HG03521 (cell line): ENCODE measurements at regions not wholly inside any gene's neighbourhood (a gene's known extent, or its start where the extent isn't known, plus 50 kb on each side); places are given as distances from the start of the nearest gene placed in this dataset.

Experiments used
- ATAC-seq: cut with Tn5 transposase; IDR thresholded peaks from one replicate; pipeline ENCODE4 v1.9.1; 2021; ENCODE audit warnings: mild to moderate bottlenecking, moderate library complexity; ENCODE audit not compliant: unreplicated experiment

DNA sequence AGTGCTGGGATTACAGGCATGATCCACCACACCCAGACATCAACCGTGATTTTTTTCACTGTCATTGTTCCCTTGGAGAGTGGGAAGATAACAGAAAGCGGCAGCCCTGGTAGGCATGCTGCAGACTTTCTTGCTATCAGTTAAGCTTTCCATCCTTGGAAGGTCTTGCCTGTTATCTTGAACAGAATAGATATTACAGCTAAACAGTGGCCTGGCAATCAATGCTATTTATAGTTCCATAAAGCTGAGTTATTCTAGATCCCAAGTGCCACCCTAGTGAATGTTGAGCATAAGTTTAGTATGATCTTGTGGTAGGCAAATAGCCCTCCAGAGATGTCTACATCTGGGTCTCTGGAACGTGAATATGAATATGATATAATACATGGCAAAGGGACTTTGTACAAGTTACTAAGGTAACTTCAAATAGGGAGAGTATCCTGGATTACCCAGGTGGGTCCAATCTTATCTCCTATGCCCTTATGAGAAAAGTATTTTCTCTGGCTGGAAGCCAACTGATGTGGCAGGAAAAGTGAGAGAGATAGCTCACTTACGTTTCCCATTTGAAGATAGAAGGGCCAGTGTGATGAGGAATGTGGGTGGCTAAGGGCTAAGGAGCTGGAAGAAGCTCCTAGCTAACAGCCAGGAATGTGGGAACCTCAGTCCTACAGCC is 609.1 kb upstream of the IGFBP3 start:
- no peak for ATAC-seq

DNA sequence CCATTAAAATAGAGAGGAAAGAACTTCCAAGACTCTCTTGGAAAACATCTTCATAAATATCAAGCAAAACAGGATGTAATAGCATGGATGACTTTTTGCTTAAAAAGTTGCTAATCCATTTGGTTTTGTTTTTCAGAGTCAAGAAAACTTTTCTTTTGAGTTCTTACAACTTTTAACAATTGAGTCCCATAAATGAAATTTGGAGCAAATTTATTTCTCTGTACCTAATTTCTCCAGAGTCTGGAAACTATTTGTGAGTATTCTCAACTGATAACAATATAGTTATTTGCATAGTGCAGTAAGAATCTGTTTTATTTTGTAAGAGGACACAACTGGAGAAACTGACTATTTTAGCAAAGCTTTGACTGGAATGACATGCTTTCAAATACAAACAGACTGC is 606.3 kb upstream of the IGFBP3 start:
- no peak for ATAC-seq

DNA sequence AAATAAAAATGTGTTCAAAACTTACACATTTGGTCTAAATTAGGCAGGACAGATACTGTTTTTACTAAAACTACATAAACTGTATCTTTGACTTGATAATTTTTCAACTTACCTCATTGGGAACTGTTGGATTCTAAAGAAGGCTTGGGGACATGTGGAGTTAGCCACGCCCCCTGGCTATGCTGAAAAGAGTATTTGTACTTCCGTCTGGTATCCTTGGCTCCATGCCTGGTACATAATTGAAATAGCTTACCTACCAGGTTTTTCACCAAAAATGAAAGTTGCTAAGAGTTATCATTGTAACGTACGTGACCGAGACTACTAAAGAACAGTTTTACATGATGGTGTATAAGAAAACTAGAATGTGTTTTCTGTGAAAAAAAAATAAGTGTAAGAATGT is 604.8 kb upstream of the IGFBP3 start:
- no peak for ATAC-seq

DNA sequence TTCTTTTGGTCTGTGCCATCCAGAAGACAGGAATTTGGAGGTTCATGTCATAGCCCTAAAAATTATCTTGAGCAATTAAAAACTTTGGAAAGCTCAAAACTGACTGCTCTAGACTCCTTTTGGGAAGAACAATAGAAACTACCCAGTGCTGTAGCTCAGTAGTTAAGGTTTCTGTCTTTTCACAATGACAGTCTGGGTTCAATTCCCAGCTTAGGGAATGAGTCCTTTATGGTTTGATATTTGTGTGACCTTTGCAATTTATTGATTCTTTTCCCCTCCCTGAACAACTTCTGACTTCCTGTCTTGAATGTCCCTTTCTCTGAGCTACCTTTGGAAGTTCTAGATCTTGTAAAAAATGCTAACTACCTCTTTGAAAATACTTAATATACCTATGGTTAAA is 603.3 kb upstream of the IGFBP3 start:
- ATAC-seq = no peak

DNA sequence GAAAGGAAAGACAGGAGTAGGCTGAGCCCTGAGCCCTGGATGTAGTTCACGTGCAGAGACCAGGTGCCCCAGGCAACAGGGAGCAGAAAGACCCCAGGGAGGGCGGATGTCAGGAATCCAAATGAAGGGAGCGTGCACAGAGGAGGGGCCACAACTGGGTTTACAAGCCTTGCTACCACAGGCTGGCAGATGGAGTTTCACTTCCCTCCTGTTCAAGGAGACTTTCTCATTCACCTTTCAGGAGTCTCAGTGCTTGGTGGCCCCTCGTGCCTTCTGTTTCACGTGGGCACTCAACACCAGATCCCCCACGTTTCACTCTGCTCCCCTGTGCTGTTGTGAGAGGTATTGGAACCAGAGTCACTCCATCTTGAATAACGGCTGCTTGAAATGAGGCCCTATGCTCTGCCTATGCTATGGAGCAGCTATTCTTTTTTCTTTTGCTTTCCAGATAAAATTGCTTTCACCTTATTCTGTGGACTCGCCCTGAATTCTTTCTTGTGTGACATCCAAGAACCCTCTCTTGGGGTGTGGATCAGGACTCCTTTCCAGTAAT is 601.4 kb upstream of the IGFBP3 start:
- ATAC-seq = no peak

DNA sequence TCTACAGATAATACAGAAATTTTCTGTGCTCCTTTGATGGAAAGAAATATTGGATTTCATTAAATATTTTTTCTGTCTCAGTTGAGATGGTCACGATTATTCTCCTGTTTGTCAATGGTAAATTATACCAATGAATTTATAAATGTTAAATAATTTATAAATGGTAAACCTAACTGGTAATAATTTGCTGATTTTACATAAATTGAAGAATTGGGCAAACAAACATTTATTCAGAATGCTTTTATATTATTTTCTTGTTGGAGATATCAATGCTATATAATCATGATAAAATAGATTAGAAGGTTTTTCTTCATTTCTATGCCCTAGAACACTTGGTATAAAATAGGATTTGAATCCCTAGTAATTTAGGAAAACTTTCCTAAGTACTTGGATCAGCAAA is 597.6 kb upstream of the IGFBP3 start:
- ATAC-seq = no peak

DNA sequence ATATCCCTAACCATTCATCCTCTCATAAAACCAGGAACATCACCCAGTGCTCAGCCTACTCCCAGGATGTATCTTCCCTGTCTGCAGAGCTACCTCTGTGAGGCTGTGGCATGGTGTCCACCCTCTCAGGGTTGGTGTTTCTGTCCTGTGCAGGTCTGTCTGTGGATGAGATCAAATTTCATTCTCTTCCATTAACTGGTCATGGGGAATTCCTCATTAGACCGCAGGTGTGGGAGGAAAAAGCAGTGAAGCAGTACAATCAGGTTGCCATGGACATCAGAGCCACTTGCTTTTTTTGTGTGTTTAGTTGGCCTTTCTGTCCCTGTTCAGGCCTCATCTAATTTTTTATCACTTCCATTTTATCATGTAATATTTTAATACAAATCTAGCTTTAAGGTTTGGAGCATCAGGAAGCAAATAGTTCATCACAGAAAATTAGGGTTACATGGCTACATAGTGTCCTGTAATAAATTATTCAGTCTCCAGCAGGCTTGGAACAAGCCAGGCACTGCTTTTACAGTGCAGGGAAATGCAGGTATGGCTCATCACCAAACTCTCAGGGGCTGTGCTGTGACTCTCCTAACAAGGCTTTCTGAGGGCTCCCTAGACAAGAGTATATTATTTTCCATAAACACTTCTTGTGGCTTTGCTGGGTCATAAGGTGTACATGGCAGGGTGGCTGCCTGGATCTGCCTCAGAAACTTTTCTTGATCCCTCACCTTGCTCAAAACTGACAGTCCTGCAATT is 594.9 kb upstream of the IGFBP3 start:
- no peak for ATAC-seq

DNA sequence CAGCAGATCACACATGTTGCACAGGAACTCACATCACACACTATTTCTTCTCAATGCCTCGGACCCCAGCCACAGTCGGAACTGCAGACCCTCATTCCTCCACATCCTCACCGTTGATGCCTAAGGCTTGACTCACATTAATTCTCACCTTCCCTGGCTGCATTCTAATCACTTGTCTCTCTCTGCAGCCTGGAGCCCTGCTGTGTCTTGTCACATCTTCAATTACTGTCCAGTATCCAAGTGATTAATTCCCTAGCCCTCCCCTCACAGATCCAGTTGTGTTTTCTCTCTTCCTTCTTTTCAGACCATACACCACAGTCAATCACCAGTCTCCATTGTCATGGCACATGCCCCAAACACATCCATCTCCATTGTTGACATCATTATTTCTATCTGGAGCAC is 592.4 kb upstream of the IGFBP3 start:
- no peak for ATAC-seq

DNA sequence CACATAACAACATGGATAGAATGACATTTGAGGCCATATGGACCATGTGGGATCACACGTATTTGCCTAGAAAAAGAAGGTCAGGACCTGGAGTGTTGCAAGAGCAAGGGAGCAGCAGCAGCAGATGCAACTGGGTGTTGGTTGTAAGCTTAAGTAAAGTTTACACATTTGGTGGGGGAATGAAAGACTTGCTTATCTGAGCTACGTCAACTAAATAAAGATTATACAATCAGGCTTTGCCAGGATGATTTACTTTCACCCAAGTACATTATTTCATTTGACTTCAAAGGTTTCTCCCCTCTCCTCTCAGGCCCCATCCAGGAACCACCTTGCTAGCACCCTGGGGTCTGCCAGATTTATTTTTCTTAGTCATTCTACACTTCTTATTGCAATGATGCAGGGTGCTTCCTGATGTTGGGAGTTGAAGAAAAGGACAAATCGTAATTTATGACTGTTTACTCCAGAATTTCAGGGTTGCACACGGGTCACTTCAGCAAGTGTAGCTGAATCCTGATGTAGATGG is 591.9 kb upstream of the IGFBP3 start:
- no peak for ATAC-seq

DNA sequence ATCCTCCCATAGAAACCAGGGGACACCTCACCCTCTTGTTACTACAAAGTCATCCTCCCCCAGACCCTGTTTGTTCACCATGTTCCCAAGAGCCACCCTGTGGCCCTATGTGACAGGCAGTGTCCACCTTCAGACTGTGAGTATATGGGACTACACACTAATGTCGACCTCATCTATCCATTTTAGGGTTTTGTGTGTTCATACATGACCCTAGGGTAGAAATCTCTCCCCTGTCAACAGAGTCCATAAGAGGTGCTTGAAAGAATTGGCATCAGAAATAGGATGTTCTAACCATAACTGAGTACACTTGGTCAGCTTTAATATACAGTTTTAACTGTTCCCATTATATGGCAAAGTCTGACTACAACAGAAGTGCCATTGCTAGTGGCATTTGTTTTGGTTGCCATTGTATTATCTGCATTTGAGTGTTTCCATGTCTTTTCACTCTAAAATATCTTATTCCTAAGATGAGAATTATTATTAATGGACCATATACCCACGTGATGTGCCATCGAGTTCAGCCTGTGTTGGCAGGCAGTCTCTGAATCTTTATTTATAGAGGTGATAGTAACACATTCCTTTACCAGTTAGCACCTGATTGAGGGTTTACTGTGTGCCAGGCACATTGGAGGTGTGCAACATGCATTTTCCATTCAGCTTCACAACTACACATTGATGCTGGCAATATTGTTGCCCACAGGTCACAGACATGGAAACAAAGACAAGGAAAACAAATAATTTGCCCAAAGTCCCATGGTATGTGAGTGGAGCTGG is 590.6 kb upstream of the IGFBP3 start:
- ATAC-seq = no peak

DNA sequence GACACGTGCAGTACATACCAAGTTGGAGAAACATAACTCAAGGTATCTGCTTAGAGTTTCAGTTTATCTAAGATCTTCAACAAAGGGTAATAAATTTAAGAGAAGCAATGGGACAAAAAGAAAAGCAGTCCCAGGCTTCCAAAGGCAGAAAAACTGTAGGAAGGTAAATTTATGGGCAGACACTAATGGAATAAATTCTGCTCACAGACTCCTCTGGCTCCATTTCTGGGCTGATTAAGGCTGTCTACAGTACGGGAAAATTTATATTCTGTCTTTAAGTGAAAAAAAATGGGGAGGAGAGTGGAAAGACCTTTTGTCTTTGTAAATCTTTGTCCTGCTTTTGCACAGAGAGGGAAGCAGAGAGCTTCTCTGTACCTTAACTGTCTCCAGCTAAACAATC is 587.5 kb upstream of the IGFBP3 start:
- no peak for ATAC-seq

DNA sequence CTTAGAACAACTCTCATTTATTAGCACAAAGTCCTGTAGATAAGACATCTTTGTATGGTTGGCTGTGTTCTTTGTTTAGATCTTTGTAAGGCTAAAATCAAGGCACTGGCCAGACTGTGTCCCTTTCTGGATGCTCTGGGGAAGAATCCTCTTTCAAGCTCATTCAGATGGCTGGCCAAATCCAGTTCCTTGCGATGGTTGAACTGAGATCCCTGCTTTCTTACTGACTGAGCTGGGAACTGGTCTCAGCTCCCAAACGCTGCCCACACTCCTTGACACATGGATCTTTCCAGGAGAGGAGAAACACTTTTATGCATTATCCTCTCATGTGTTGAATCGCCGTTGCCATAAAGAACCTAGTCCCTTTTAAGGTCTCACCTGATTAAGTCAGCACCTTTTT is 586.5 kb upstream of the IGFBP3 start:
- no peak for ATAC-seq

DNA sequence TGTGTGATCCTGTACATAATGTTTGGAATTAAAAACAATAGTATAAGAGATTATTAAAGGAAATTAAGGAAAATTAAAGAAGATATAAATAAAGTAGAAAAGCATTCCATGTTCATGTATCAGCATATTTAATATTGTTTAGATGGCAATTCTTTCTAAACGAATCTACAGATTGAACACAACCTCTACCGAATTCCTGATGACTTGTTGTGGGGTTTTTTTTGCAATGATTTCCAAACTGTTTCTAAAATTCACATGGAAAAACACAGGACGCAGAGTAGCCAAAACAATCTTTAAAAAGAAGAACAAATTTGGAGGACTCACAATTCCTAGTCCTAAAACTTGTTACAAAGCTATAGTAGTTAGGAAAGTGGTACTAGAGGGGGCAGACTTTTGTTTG is 573.4 kb upstream of the IGFBP3 start:
- ATAC-seq = no peak

DNA sequence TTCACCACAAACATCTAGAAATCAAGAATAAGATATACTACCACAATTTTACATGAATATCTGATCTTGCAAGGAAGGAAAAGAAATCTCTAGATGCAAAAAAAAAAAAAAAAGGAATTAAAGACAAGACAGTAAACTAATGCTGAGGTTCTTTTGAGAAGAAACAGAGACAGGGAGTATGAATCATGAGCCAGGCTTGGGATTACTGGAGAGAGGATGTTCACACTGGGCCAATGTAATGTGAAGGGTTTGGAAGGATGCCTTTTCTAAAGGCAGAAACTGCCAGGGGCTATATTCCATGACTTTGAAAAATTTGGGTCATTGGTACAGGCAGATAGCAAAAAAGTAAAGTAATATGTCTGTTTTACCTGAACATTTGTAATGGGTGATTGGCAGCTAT is 573.0 kb upstream of the IGFBP3 start:
- no peak for ATAC-seq

DNA sequence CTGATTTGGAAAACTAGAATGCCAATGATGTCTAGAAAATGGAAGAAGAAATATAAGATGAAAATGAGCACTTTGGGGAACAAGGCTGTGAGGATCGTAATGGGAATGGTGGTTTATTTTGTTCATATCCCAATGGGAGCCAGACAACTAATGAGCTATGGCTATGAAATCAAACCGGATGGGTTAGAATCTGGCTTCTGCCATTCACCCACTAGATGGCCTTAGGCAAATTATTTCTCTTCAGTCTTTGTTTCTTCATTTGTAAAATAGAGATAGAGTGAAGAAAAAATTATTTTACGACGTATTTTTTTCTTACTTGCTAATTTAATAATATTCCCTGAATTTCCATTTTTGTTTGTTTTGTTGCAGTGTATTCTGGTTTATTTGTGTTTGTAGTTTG is 572.1 kb upstream of the IGFBP3 start:
- no peak for ATAC-seq

DNA sequence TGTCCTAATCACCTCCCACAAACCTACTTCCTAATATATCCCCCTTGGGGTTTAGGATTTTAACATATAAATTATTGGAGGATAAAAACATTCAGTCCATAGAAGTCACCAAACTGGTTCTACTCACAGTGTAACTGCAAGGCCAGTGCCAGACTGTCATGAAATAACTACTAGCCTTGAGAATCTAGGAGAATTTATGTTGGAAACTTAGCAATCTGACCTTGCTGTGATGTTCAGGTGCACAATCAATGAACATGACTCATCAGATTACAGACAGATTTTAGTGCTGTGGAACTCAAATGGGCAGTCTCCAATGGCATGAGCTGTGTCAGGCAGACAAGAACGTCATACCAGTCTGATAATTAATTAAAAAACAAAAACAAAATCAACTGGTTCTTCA is 571.4 kb upstream of the IGFBP3 start:
- no peak for ATAC-seq

DNA sequence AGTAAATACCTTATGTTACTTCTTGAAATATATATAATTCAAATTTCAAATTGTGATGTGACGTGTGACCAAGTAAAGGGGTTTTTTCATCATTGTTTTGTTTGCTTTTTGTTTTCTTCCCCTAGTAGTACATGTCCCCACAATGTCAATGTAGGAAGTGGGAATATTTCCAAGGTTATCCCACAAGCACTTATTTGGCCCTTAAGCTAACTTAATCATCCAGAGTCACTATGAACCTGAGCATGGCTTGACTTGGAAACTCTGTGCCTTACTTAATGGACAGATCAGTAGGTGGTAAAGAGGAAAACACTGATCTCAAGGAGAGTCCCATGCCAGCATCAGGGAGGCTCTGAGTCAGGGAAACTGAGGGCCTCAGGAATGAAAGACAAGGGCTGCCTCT is 569.3 kb upstream of the IGFBP3 start:
- no peak for ATAC-seq

DNA sequence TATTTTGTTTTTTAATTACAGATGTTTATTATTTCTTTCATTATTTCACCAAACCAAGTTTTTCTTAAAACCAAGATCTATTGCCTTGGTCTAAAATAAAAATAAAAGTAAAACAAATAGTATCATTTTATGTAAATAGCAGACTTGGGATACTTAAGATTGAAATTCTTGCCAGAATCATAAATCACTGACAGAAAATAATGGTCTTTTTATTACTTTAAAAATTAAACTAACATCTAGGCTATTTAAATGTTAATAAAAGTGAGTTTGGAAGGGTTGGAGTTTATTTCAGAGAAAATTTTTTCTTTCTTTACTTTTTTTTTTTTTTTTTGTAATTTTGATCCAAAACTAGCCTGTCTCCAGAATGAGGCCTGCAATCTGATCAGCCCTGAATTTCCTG is 568.0 kb upstream of the IGFBP3 start:
- ATAC-seq = no peak

DNA sequence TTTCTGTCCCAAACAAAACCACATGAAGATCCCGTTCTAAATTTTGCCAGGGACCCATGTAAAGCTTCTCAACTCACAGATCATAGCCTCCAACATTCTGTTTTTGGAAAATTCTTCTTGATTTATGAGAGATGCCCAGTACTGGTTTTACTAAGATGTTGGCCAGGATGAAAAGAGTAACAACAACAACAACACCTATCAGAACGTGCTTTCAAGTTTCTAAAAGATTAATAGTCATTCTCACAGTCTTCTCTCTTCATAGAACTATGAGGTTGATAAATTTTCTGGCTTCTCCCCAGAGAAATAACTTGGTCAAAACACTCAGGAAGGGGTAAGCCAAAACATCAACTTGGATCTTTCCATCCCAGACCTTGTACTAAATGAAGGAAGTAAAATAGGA is 567.5 kb upstream of the IGFBP3 start:
- ATAC-seq = no peak

DNA sequence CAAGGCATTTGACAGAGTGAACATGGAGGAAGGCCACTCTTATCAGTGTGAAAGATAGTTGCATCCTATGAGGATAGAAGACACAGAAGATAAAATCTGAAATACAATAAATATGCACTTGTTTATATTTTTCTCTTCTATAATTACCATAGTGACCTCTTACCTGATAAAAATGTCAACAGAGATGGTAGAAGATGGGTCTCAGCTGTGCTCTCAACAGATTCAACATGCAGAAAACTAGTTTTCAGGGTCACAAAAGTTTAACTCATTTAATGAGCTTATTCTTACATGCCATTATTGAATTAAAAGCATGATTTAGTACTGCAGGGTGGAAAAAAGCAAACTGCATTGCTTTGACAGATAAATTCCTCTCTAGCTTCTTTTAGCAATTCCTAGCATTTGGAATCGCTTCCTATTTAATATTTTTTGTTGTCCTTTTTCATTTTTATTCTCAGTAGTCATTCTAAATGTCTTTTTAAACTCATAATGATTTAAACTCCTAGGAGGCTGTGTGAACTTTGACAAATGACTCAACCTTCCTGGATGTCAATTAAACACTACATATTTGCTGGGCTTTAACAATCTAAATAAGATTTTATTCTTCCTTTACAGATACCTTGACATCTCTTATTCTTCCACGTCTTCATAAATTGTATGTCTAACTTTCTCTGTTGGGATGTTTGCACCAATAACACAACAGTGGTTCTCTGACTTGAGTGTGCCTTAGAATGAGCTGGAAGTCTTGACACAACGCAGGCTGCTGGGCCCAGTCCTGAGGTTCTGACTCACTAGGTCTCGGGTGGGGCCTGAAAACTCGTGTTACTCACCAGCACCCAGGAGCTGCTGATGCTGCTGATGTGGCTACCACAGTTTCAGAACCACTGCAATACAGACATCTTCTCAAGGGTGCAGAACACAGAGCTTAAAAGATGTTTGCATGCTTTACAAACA is 565.5 kb upstream of the IGFBP3 start:
- ATAC-seq = no peak
